ENCODE measurements at regions not wholly inside any gene's neighbourhood (a gene's known extent, or its start where the extent isn't known, plus 50 kb on each side); places are given as distances from the start of the nearest gene placed in this dataset.

DNA sequence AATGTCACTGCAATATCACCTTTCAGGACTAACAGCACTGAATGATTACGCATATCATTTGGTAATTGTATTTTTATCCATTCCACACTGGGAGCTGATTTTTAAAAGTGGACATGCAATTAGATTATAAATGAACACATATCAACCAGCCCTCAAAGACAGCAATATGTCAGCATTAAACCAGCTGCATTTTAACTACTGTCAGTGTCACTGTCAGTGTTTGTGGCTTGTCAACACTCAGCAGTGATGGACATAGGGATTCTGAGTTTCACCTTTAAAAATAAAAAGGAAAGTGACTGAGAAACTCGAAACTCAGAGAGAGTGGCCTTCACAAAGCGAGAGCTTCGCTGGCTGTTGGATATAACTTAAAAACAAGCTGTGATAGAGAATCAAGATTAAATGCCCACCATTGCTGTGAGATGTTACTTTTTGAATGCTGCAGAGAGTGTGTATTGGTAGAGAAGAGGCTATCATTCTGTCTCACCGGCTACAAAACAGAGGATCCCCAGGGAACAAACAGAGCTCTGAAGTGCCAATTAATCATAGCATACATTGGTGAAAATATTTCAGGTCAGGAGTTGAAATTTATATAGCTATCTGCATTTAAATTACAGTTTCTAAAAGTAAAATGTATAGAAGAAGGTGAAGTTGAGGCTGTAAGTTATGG is 635.8 kb downstream of the SQOR start:
- Mint-ChIP-seq H3K36me3 (no peaks in the 10 kb centered on the region), H3K9me3 (peaks cover 0 to 3% (median 0%) of the 10 kb centered on the region in 8 donors), H3K4me3 (no peak overlapping the region), H3K27ac (no peak overlapping the region), H3K27me3 (no peaks in the 10 kb centered on the region), H3K4me1 (no peaks in the 10 kb centered on the region)
- H3K9me3 ChIP-seq (ENCODE audit: control insufficient read depth in 1 of 2, low read length in 2 of 2) = no peaks in the 10 kb centered on the region
- CTCF ChIA-PET (ENCODE audit: partially characterized antibody) = no interaction called here
- H3K27me3 ChIP-seq (ENCODE audit: insufficient read depth, low read length) = no peaks in the 10 kb centered on the region
- H3K4me3 ChIP-seq (ENCODE audit: low read length in 2 of 2) = no peak overlapping the region
- intact Hi-C loops (cut with micrococcal nuclease) = no loop called here
- no peak for DNase-seq
- no peaks in the 10 kb centered on the region for H3K4me1 ChIP-seq (ENCODE audit: insufficient read depth, low read length)
- H3K27ac ChIP-seq (ENCODE audit: low read depth, low read length) = no peak overlapping the region
- POLR2A ChIA-PET (ENCODE audit: partially characterized antibody) = no interaction called here
- no peaks in the 10 kb centered on the region for H3K36me3 ChIP-seq (ENCODE audit: insufficient read depth, low read length)

DNA sequence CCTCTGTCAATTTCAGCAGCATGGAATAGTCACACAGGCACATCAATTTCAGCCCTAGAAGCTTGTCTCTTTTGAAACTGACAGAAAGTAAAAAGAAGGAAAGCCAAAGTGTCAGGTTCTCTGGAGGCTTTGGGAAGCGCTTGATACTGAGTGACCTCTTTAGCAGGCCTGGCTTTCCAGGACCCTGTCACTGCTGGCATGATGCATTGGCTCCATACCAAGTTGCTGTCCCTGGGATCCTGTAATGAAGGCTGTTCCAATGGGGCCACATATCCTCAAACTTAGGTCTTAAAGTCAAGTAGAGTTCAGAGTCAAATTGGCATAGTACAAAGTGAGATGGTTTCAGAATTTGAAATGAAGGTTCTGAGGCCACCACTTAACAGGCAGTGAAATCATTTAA is 640.9 kb downstream of the SQOR start:
- ChIA-PET CTCF (ENCODE audit: partially characterized antibody) (no interaction called here), POLR2A (ENCODE audit: partially characterized antibody) (no interaction called here)
- Histone ChIP-seq H3K27me3 (ENCODE audit: insufficient read depth, low read length) (no peaks in the 10 kb centered on the region), H3K4me3 (ENCODE audit: low read length in 2 of 2) (no peak overlapping the region), H3K4me1 (ENCODE audit: insufficient read depth, low read length) (no peaks in the 10 kb centered on the region), H3K9me3 (ENCODE audit: control insufficient read depth in 1 of 2, low read length in 2 of 2) (no peaks in the 10 kb centered on the region), H3K27ac (ENCODE audit: low read depth, low read length) (no peak overlapping the region), H3K36me3 (ENCODE audit: insufficient read depth, low read length) (no peaks in the 10 kb centered on the region)
- H3K36me3 Mint-ChIP-seq = no peaks in the 10 kb centered on the region
- peaks cover 0 to 3% (median 1%) of the 10 kb centered on the region in 8 donors for H3K9me3 Mint-ChIP-seq
- no peaks in the 10 kb centered on the region for H3K27me3 Mint-ChIP-seq
- intact Hi-C loops (cut with micrococcal nuclease) = no loop called here
- H3K4me1 Mint-ChIP-seq = no peaks in the 10 kb centered on the region
- H3K27ac Mint-ChIP-seq = no peak overlapping the region
- no peak overlapping the region for H3K4me3 Mint-ChIP-seq
- DNase-seq = no peak

DNA sequence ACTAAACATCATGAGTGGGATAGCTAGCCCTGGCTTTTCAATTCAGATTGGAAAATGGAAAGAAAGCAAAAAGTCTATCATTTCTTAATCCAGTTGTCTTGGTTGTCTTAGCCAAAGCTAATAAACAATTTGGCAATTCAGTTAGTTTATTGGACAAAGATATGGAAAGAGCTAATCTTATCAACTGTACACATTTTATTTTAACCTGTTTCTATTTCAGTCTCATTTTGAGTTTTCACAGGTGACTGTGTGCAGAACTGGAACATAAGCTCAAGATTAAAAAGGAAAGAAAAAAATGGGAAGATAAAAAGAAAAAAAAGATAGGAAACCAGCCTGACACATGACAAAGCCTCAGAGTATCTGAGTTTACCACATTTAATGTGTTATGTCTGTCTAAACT is 642.6 kb downstream of the SQOR start:
- H3K27me3 Mint-ChIP-seq = no peaks in the 10 kb centered on the region
- H3K27ac Mint-ChIP-seq = no peak overlapping the region
- Histone ChIP-seq H3K36me3 (ENCODE audit: insufficient read depth, low read length) (no peaks in the 10 kb centered on the region), H3K9me3 (ENCODE audit: control insufficient read depth in 1 of 2, low read length in 2 of 2) (no peaks in the 10 kb centered on the region), H3K27ac (ENCODE audit: low read depth, low read length) (no peak overlapping the region), H3K4me1 (ENCODE audit: insufficient read depth, low read length) (no peaks in the 10 kb centered on the region), H3K27me3 (ENCODE audit: insufficient read depth, low read length) (no peaks in the 10 kb centered on the region), H3K4me3 (ENCODE audit: low read length in 2 of 2) (no peak overlapping the region)
- intact Hi-C loops (cut with micrococcal nuclease) = no loop called here
- no peaks in the 10 kb centered on the region for H3K36me3 Mint-ChIP-seq
- H3K9me3 Mint-ChIP-seq = peaks cover 0 to 5% (median 0%) of the 10 kb centered on the region in 8 donors
- ChIA-PET CTCF (ENCODE audit: partially characterized antibody) (no interaction called here), POLR2A (ENCODE audit: partially characterized antibody) (no interaction called here)
- H3K4me3 Mint-ChIP-seq = no peak overlapping the region
- no peaks in the 10 kb centered on the region for H3K4me1 Mint-ChIP-seq
- DNase-seq = no peak

DNA sequence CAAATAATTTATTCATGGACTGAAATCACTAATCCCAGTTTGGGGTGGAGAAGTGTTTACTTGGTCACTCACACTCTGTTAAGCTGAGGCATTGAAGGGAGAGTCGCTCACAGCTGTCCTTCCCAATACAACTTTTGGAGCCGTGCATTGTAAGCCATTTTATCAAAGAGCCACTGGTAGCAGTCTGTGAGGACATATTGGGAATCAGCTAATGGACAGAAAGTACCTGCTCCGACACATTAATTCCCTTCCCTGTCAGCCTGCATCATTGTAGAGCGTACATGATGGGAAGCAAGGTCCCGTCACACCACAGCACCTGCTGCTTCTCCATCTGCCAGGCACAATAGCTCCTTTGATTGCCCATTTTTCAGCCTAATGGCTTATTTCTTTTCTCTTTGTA is 643.2 kb downstream of the SQOR start:
- H3K27ac ChIP-seq (ENCODE audit: low read depth, low read length) = no peak overlapping the region
- no peaks in the 10 kb centered on the region for H3K27me3 Mint-ChIP-seq
- no peak for DNase-seq
- ChIA-PET CTCF (ENCODE audit: partially characterized antibody) (no interaction called here), POLR2A (ENCODE audit: partially characterized antibody) (no interaction called here)
- no peaks in the 10 kb centered on the region for H3K4me1 ChIP-seq (ENCODE audit: insufficient read depth, low read length)
- intact Hi-C loops (cut with micrococcal nuclease) = no loop called here
- H3K9me3 ChIP-seq (ENCODE audit: control insufficient read depth in 1 of 2, low read length in 2 of 2) = no peaks in the 10 kb centered on the region
- H3K27ac Mint-ChIP-seq = no peak overlapping the region
- no peaks in the 10 kb centered on the region for H3K36me3 ChIP-seq (ENCODE audit: insufficient read depth, low read length)
- H3K4me1 Mint-ChIP-seq = no peaks in the 10 kb centered on the region
- H3K27me3 ChIP-seq (ENCODE audit: insufficient read depth, low read length) = no peaks in the 10 kb centered on the region
- H3K36me3 Mint-ChIP-seq = no peaks in the 10 kb centered on the region
- H3K4me3 ChIP-seq (ENCODE audit: low read length in 2 of 2) = no peak overlapping the region
- H3K4me3 Mint-ChIP-seq = no peak overlapping the region
- H3K9me3 Mint-ChIP-seq = peaks cover 0 to 9% (median under 1%) of the 10 kb centered on the region in 8 donors

DNA sequence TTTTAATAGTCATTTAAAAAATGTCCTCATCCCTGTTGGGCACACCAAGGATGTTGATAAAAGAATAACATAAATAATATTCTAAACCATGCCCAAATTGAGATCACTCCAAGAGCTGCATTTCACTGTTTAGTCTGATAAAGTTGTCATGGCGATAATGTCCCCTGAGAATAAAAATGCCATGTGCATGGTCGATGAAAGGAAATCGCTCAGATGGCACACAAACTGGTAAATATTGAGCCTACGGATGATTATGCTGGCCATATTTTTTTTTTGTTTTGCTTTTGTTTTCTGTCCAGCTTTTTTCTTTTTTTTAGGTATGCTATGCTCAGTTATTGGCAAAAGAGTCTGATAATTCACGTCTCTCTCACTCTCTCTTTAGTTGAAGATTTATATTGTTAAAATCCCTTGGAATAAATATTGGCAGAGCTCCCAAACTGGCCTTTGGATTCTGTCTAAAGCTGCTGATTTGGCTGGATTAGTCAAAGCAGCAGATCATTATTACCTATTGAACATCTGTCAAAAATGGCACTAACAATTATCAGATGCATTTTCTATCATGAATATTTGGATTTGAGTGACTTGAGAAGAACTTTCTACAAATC is 643.8 kb downstream of the SQOR start:
- DNase-seq = no peak
- Histone ChIP-seq H3K27me3 (ENCODE audit: insufficient read depth, low read length) (no peaks in the 10 kb centered on the region), H3K27ac (ENCODE audit: low read depth, low read length) (no peak overlapping the region), H3K4me1 (ENCODE audit: insufficient read depth, low read length) (no peaks in the 10 kb centered on the region), H3K9me3 (ENCODE audit: control insufficient read depth in 1 of 2, low read length in 2 of 2) (no peaks in the 10 kb centered on the region), H3K36me3 (ENCODE audit: insufficient read depth, low read length) (no peaks in the 10 kb centered on the region), H3K4me3 (ENCODE audit: low read length in 2 of 2) (no peak overlapping the region)
- ChIA-PET CTCF (ENCODE audit: partially characterized antibody) (no interaction called here), POLR2A (ENCODE audit: partially characterized antibody) (no interaction called here)
- Mint-ChIP-seq H3K4me1 (no peaks in the 10 kb centered on the region), H3K4me3 (no peak overlapping the region), H3K36me3 (no peaks in the 10 kb centered on the region), H3K27me3 (no peaks in the 10 kb centered on the region), H3K9me3 (peaks cover 0 to 9% (median under 1%) of the 10 kb centered on the region in 8 donors), H3K27ac (no peak overlapping the region)
- intact Hi-C loops (cut with micrococcal nuclease) = no loop called here

DNA sequence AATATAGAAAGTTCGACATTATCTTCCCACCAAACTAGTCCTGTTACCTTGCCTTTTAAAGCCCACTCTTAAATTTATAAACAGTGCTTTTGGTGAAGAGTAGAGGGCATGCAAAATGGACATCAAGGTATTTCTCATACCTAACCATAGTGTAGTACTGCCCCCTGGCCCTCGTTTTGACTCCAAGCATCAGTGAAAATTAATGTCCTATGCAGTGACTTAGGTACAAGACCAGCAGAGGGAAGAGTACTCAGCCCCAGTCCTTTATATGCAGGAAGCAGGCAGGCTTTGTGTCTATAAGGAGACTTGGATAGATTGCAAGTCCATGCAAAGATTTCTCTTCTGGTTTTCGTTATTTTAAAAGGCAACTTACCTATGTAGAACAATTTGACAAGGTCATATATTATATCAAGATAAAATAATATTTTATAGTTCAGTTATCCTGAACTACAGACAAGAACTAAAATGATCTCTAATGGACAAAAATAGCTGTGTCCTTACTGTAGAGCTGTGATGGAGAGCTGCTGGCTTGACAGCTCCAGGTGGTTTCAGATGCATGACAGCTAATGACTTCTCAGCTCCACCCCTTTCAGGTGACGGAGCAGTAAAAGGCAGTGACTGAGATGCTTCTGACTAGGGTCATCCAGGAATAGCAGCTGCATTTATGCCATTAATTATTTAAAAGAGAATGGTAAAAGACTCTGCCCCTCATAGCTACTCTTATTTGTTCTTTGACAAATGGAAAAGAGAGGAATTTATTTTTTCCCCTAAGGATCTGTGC is 646.1 kb downstream of the SQOR start:
- Mint-ChIP-seq H3K4me3 (no peak overlapping the region), H3K27ac (no peak overlapping the region), H3K4me1 (no peaks in the 10 kb centered on the region), H3K36me3 (no peaks in the 10 kb centered on the region), H3K27me3 (no peaks in the 10 kb centered on the region), H3K9me3 (peaks cover 0 to 5% (median under 1%) of the 10 kb centered on the region in 8 donors)
- POLR2A ChIA-PET (ENCODE audit: partially characterized antibody) = no interaction called here
- H3K4me3 ChIP-seq (ENCODE audit: low read length in 2 of 2) = no peak overlapping the region
- no peaks in the 10 kb centered on the region for H3K36me3 ChIP-seq (ENCODE audit: insufficient read depth, low read length)
- intact Hi-C loops (cut with micrococcal nuclease) = no loop called here
- CTCF ChIA-PET (ENCODE audit: partially characterized antibody) = no interaction called here
- no peaks in the 10 kb centered on the region for H3K27me3 ChIP-seq (ENCODE audit: insufficient read depth, low read length)
- H3K27ac ChIP-seq (ENCODE audit: low read depth, low read length) = no peak overlapping the region
- no peaks in the 10 kb centered on the region for H3K9me3 ChIP-seq (ENCODE audit: control insufficient read depth in 1 of 2, low read length in 2 of 2)
- no peaks in the 10 kb centered on the region for H3K4me1 ChIP-seq (ENCODE audit: insufficient read depth, low read length)
- no peak for DNase-seq

DNA sequence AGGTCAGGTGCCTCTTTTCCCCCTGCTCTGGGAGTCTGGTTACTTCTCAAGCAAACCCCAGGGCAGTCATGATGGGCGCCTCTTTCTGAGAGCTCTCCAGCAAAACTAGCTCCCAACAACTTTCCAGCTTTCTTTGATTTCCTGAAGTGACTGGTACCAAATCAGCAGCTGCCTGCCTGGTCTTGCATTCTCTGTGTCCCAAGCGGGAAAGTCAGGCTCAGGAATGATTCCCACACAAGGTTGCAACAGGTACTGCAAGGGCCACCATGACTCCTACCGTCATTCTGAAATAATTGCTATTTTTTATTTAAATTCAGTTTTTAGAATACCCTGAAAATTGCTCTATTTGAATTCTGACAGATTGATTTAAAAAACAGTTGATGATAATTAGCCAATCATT is 658.7 kb downstream of the SQOR start:
- no peaks in the 10 kb centered on the region for H3K36me3 Mint-ChIP-seq
- Histone ChIP-seq H3K27ac (ENCODE audit: low read depth, low read length) (no peak overlapping the region), H3K4me1 (ENCODE audit: insufficient read depth, low read length) (no peaks in the 10 kb centered on the region), H3K4me3 (ENCODE audit: low read length in 2 of 2) (no peak overlapping the region), H3K9me3 (ENCODE audit: control insufficient read depth in 1 of 2, low read length in 2 of 2) (no peaks in the 10 kb centered on the region), H3K36me3 (ENCODE audit: insufficient read depth, low read length) (no peaks in the 10 kb centered on the region), H3K27me3 (ENCODE audit: insufficient read depth, low read length) (no peaks in the 10 kb centered on the region)
- no peak overlapping the region for H3K27ac Mint-ChIP-seq
- H3K9me3 Mint-ChIP-seq = peaks cover 0 to 8% (median 2%) of the 10 kb centered on the region in 8 donors
- H3K4me3 Mint-ChIP-seq = no peak overlapping the region
- CTCF ChIA-PET (ENCODE audit: partially characterized antibody) = no interaction called here
- no peak for DNase-seq
- peaks cover 0 to 2% of the 10 kb centered on the region in 2 donors for H3K27me3 Mint-ChIP-seq
- intact Hi-C loops (cut with micrococcal nuclease) = no loop called here
- POLR2A ChIA-PET (ENCODE audit: partially characterized antibody) = no interaction called here
- no peaks in the 10 kb centered on the region for H3K4me1 Mint-ChIP-seq
